Hematopoietic multipotent progenitor cell treated with erythropoietin and hydrocortisone succinate and interleukin-3 and kit ligand, for 6 days (in vitro differentiated cells): ENCODE measurements at regions not wholly inside any gene's neighbourhood (a gene's known extent, or its start where the extent isn't known, plus 50 kb on each side); places are given as distances from the start of the nearest gene placed in this dataset.

Source experiments
- DNase-seq: peaks from one replicate; pipeline ENCODE4 v3.0.0-alpha.2; 2015

GRCh38 chr6:132977413-132977812 is 163.0 kb downstream of the RPS12 start:
- no peak for DNase-seq

DNA sequence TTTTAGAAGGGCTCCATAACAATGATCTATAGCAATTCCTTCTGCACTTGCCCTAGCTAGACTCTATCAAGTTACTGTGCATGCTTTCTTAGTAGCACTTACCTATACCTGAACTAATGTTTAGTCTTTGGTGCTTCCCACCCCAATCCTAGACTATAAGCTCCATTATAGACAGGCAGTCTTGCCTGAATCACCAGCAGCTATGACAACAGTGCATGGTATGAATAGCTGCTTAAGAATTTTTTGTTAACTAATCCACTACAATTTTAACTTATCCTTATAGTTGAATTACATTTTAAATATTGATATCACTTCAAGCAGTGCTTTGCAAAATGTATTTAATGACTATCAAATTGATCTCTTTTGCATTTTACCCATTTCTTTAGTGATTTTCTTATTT is 164.3 kb downstream of the RPS12 start:
- DNase-seq = no peak

DNA sequence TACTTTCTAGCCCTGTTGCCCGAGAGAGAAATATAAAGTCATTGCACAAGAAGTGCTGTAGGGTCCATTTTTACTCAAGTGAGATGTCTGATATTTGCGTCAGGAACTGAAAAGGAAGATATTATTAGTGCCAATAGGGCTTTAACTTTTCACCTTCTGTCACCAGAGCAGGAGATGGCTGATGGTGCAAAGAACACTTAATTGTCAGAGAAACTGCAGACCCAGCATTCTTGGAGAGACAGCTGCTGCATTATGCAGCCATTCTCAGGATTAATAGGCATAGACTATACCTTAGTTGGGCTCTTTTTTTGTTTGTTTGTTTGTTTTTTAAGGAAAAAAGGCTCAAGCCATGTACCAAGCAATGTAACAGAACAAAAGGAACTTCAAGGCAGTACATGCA is 179.4 kb downstream of the RPS12 start:
- no peak for DNase-seq

DNA sequence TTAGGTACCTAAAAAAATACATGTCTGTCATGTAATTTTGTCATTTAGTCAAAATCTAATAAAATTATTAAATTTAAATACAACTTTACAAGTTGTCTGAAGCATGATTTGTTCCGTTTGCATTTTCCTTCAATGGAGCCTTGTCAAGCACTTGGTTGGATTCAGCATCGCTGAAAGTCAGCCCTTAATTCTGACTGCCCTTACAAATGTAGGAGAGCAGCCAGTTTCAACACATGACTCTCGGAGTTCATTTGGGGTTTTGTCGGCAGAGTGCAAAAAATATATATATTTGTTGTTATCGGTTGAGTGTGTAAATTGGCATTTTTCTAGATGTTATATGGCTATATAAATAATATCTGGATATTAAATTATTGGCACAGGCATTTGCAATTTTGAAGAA is 180.6 kb downstream of the RPS12 start:
- no peak for DNase-seq

DNA sequence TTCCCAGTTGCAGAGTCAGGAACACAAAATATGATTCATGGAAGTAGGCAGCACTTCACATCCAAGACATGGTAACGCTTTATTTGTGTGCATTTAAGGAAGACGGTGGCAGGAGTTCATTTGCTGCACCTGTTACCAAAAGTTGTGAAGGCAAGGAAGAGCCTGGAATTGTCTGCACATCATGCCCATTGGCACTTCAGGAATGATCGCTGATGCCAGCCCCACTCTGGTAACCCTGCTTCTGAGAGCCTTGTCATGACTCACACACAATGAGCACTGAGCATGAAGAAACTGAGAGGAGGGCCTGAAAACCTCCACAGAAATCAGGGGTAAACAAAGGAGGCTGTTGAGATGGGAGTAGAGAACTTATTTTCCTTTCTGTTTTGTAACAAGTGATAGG is 181.1 kb downstream of the RPS12 start:
- no peak for DNase-seq

DNA sequence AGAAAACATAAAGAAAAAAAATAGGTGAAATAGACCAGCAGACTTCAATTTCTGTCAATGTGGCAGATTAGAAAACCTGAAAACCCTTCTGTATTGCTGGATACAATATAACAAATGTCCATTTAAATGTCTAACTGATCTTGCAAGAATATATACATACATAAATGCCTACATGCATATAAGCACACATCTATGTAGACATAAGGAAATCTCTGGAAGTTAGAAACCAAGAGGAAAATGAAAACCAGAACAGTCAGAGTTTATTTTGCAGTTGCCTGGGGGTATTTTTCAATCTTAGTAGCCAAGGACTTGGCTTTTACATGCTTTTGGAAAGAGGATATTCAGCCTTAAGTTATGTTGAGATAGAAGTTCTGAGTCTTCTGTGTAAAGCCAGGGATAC is 184.0 kb downstream of the RPS12 start:
- no peak for DNase-seq

DNA sequence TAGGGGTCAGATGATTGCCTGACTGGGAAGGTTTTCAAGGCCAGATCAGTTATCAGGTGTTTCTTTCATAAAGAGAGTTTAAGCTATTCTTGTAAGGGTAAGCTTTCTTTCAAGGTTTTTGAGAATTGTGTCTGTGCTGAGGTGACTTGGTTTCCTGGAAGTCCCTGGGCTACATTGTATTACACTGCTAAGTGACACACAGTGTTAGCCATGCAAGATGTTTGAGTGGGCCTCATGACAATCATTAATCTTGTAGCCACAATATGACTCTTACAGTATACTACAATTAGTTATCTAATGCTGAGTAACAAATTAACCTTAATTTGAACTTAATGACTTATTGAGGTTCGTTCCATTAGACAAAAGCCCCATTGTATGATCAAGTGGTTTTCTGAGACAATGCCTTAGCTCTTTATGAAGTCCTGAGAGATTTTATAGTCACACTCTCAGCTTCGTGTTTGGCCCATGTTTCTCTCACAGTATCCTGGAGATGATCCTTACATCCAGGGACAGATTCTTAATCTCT is 186.7 kb downstream of the RPS12 start:
- DNase-seq = no peak

DNA sequence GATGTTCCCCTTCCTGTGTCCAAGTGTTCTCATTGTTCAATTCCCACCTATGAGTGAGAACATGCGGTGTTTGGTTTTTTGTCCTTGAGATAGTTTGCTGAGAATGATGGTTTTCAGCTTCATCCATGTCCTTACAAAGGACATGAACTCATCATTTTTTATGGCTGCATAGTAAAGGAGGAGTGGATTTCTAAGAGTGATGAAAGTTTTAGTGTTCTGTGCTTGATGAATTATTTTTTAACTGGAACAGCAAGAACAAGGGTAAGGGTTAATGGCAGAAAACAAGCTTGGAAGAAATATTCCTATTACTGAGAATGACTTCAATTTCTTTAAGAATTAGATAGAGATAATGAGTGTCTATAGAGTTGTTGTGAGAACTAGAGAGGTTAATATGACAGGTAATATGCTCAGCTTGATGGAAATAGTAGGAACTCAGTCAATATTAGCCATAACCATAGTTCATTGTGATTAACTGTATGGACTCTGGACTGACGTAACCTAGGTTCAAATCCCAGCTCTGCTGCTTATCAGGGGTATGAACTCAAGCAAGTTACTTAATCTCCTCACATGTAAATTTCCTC is 190.0 kb downstream of the RPS12 start:
- DNase-seq = no peak

DNA sequence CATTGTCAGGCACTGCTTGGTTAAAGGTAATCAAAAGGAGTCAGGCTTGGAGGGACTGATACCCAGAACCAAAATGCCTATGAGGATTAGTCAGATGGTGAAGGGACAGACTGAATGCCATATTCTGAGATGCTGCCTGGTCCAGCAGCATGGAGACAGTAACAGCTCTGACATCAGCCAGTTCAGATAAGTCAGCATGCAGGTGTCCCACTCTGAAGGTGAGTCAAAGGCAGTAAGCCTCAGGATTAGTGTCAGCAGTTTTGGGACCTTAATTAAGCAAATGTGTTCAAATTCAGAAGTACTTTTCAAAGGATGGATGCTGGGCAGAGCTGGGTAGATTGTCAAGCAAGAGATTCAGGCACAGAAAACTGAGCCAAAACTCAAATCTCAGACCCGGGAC is 198.4 kb downstream of the RPS12 start:
- no peak for DNase-seq

DNA sequence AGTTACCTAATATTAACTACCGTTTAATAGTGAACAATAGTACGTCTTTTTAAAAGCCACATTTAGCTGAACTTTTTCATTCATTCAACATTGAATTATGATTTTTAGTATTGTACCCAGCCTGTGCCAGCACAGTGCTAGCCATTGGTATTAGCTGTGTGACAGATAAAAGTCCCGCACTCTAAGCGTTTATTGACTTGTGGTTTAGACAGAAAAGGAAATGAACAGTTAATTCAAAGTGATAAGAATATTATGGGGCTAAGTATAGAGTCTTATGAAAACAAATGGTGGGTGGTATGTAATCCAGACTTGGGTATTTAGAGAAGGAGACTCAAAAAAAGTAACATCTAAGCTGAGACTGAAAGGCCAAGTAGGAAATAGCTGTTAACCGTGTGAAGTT is 202.3 kb downstream of the RPS12 start:
- no peak for DNase-seq

DNA sequence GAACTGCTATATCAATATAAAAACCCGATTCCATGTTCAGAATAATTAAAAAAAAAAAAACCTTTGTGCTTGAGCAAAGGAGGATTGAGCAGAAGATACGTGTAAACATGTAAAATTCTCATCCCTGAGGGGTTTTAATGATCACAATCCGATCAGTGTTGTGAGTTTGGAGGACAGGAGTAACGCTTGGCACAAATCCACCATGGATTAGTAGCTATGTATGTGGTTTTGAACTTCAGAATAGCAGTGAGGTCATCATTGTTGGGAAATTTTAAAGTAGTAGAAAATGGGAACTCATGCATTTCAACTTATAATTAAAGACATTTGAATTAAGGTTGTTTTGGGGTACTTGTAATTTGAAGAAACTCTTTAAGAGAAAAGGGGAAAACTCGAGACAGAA is 203.2 kb downstream of the RPS12 start:
- DNase-seq = no peak

DNA sequence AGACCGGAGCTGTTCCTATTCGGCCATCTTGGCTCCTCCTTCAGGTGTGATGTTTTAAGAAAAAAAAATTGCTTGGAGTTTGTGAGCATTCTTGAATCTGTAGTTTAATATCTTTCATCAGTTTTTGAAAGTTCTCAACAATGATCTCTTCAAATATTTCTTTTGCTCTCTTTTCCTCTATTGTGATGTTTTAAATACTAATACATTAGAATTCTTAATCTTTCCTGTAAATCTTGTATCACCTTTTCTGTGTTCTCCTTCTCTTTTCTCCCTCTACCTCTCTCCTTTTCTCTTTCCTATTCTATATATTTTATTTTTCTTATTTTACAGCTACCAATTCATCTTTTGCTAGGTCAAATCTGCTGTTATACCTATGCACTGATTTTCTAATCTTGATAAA is 212.3 kb downstream of the RPS12 start:
- no peak for DNase-seq

- no peak for DNase-seq
Observed at GRCh38 chr6:133033263-133033662, 207.9 kb upstream of the EYA4 start.

GRCh38 chr6:133034509-133035206 is 206.5 kb upstream of the EYA4 start:
- DNase-seq = no peak

GRCh38 chr6:133040094-133040802 is 200.9 kb upstream of the EYA4 start:
- DNase-seq = peak; percentile 23

DNA sequence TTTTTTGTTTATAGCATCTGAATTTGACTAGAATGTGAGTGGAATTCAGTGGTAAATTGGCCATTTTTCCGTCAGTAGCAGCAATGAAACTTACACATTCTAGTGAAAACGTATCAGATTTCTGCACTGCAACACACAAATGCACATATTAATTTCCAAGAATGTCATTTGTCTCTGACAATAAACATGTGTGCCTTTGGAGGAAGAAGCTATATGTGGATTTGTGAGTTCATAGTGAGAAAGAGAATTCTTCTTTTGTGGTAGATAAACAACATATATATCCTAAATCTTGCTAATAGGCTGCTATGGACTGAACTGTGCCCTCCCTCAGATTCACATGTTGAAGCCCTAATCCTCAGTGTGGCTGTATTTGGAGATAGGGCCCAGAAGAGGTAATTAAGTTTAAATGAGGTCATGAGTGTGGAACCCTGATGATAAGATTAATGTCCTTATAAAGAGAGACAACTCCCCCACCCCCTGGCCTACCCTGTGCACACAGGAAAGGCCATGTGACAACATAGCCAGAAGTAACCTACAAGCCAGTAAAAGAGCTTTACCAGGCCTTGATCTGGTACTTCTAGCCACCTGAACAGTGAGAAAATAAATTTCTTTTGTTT is 200.2 kb upstream of the EYA4 start:
- DNase-seq = peak; percentile 70

- no peak for DNase-seq
Observed at GRCh38 chr6:133042550-133043120, 198.5 kb upstream of the EYA4 start.

GRCh38 chr6:133046576-133046975 is 194.6 kb upstream of the EYA4 start:
- no peak for DNase-seq

DNA sequence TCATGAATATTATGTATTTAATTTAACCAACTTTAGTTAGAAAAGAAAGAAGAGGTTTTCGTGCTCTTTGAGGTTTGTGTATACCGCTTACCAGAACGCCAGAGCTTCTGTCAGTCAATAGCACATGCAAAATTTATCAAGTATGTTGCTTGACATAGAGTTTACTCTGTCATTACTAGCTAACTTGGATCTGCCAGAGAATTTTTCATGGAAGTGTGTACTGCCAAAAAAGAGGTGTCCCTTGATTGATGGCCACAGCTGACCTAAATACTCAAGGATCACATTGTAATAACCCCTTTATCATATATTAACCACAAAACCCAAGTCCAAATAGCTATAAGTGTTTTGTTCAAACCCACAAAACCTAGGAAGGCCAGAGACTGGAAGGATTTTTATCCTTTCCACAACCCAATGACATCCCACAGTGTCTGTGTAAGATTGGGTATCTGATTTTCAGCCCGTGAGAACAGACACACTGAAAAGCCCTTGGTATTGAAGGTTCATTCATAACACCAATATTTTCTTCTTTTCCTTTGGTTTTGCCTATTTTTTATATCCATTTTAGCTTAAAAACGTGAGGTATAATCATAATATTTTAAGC is 194.0 kb upstream of the EYA4 start:
- DNase-seq = no peak

DNA sequence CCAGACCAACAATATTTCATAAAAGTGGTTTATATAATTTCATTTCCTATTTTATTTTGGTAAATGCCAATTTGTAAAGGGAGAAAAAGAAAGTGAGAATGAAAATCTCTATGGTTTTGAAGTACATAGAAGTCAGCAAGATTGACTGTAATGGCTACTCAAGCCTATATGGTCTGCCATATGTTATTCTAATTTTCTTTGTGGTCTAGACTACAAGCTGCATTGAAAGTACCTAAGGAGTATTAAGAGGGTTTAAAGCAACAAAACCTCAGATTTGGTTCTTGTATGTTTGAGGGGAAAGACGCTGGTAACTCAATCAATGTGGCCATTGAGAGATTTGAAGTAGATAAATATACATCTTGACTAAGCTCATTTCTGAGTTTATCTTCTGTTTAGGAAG is 193.5 kb upstream of the EYA4 start:
- DNase-seq = no peak

DNA sequence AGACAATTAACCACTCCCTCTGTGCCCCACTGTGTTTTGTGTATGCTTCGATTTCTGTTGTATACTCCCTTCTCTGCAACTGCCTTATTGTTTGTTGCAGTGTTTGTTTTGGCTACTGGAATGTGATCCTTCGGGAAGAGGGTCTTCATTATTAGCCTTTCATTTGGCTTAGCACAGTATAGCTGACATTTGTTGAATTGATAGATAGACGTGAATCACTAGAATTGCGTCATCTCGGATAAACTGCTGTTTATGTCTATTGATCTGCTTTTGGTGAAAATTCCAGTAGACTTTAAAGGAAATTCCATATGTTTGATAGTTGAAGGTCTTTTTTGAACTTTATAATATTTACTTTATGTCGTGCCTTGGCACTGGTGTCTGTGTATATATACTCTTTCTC is 189.9 kb upstream of the EYA4 start:
- no peak for DNase-seq

DNA sequence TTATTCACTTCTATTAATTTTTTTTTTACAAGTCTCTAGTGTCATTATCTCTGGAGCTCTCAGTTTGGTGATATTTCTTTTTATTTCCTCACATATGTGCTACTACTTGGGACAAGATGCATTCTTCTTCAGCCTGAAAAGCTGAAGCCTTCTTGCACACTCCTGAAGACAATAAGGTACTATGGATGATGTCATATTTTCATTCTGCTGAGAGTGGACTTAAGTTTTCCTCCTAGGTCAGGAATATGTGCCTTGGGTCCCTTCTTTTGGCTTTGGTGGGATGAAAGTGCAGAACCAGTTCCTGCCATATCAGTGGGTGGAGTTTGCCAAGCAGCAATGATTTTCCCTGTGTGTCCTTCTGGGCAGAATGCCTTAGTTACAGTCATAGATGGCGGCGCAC is 188.7 kb upstream of the EYA4 start:
- no peak for DNase-seq

GRCh38 chr6:133055441-133055966 is 185.7 kb upstream of the EYA4 start:
- DNase-seq = no peak
